K562 (cell line): ENCODE measurements at regions not wholly inside any gene's neighbourhood (a gene's known extent, or its start where the extent isn't known, plus 50 kb on each side); places are given as distances from the start of the nearest gene placed in this dataset.

Experiments
- ATAC-seq: fragments of 200-7000 bp; cut with Tn5 transposase; 3 replicates; pipeline ENCODE4 v1.9.1; 2020; ENCODE audit warnings: moderate library complexity
- BruUV-seq: library from RNA; stranded (reverse); fragments of 400-500 nt; replicated peaks from 2 replicates; lab custom pipeline; 2021; lab: Mats Ljungman, UMichigan
- CTCF ChIA-PET: fragments of 300-600 bp; formaldehyde crosslinking; extraction: SDS; loops from one replicate; lab custom pipeline; 2021; ENCODE audit warnings: low intra/inter-chr PET ratio; lab: Yijun Ruan, JAX
- POLR2A ChIA-PET: fragments of 300-600, 350-650 bp; sonication (Branson Sonifier 250); formaldehyde crosslinking; extraction: SDS; loops from one replicate; lab custom pipeline; 2021; ENCODE audit warnings: antibody characterized with exemption, inconsistent platforms; lab: Yijun Ruan, JAX
- DNase-seq, 4 experiments: peaks; one replicate each; pipeline versions ENCODE4 v3.0.0 to v3.0.0-alpha.2; 2011 to 2018; ENCODE audit warnings: low spot score in 3 of 4, mixed read lengths in 3 of 4; ENCODE audit errors: extremely low read depth in 1 of 4
- FAIRE-seq: peaks from 2 replicates; lab custom pipeline; 2011; peaks lifted over from hg19 to GRCh38; lab: Jason Lieb, UNC
- H2AFZ ChIP-seq: 2 replicates; pipeline ENCODE4 v1.6.0; 2011; ENCODE audit warnings: low read depth, low read length, control low read depth, inconsistent platforms
- H3K27ac ChIP-seq: fragments of 200-600 bp; 3 replicates; pipeline ENCODE4 v1.8.0; 2011; ENCODE audit warnings: low read depth, mild to moderate bottlenecking, control low read depth, inconsistent platforms, low read length, moderate library complexity, mixed read lengths; ENCODE audit errors: extremely low read depth
- H3K27me3 ChIP-seq, 2 experiments: fragments of 300-600 bp in 1 of 2; 2 replicates in 1 of 2; 3 replicates in 1 of 2; pipeline versions ENCODE4 v1.6.0 to v1.8.0; 2011; ENCODE audit warnings: inconsistent platforms in 2 of 2, low read length in 2 of 2, mild to moderate bottlenecking in 1 of 2, mixed read lengths in 1 of 2, moderate library complexity in 1 of 2; ENCODE audit not compliant: control insufficient read depth in 2 of 2, insufficient read depth in 2 of 2
- H3K36me3 ChIP-seq: fragments of 300-600 bp; 3 replicates; pipeline ENCODE4 v1.8.0; 2011; ENCODE audit warnings: mild to moderate bottlenecking, low read length, inconsistent platforms; ENCODE audit not compliant: control insufficient read depth, insufficient read depth
- H3K4me1 ChIP-seq, 2 experiments: fragments of 200-600 bp in 1 of 2; replicated peaks in 1 of 2; 2 replicates in 1 of 2; 3 replicates in 1 of 2; pipeline versions ENCODE4 v1.5.1 to v1.8.0; 2011; ENCODE audit warnings: inconsistent platforms in 2 of 2, low read length in 2 of 2, mild to moderate bottlenecking in 1 of 2, mixed read lengths in 1 of 2, moderate library complexity in 1 of 2; ENCODE audit not compliant: control insufficient read depth in 2 of 2, insufficient read depth in 2 of 2
- H3K4me2 ChIP-seq: 2 replicates; pipeline ENCODE4 v1.6.1; 2011; ENCODE audit warnings: low read length, control low read depth, inconsistent platforms, mixed read lengths; ENCODE audit not compliant: insufficient read depth
- H3K4me3 ChIP-seq: fragments of 200-600 bp; sonication (generic), shearing (Covaris generic); 2 replicates; pipeline ENCODE4 v1.5.1; 2016; ENCODE audit warnings: control low read depth, inconsistent platforms
- H3K79me2 ChIP-seq: fragments of 200-600 bp; 3 replicates; pipeline ENCODE4 v1.8.0; 2011; ENCODE audit warnings: low read length, inconsistent platforms; ENCODE audit not compliant: control insufficient read depth, insufficient read depth
- H3K9ac ChIP-seq, 2 experiments: 2 replicates each; pipeline versions ENCODE4 v1.6.0 to v1.6.1; 2011; ENCODE audit warnings: low read depth in 2 of 2, low read length in 2 of 2, control low read depth in 1 of 2, inconsistent platforms in 1 of 2, mild to moderate bottlenecking in 1 of 2, mixed read lengths in 1 of 2; ENCODE audit not compliant: insufficient read depth in 1 of 2
- H3K9me1 ChIP-seq: one replicate; pipeline ENCODE4 v1.6.0; 2011; ENCODE audit warnings: inconsistent platforms, mild to moderate bottlenecking, low read length, moderate library complexity; ENCODE audit not compliant: control insufficient read depth, insufficient read depth
- H3K9me3 ChIP-seq: replicated peaks from 2 replicates; pipeline ENCODE4 v1.5.1; 2011; ENCODE audit warnings: low read depth, low read length, inconsistent platforms; ENCODE audit not compliant: control insufficient read depth, insufficient read depth
- H4K20me1 ChIP-seq: replicated peaks from 2 replicates; pipeline ENCODE4 v1.6.1; 2011; ENCODE audit warnings: low read length, inconsistent platforms, mixed read lengths; ENCODE audit not compliant: control insufficient read depth, insufficient read depth
- ADNP ChIP-seq: fragments of 200-800 bp; sonication (Bioruptor generic); IDR thresholded peaks from 2 replicates; pipeline ENCODE4 v1.6.1; 2016; ENCODE audit warnings: missing genetic modification characterization, missing compliant biosample characterization
- ASH1L ChIP-seq: fragments of 450-650 bp; IDR thresholded peaks from 2 replicates; pipeline ENCODE4 v1.6.1; 2018; ENCODE audit warnings: borderline replicate concordance, mild to moderate bottlenecking, low read depth; ENCODE audit not compliant: partially characterized antibody
- CREB1 ChIP-seq, 2 experiments: sonication (generic) in 1 of 2; formaldehyde crosslinking in 1 of 2; IDR thresholded peaks; 2 replicates each; pipeline versions ENCODE4 v1.6.1 to v1.8.0; 2012 to 2022; ENCODE audit warnings: inconsistent platforms in 1 of 2, mild to moderate bottlenecking in 1 of 2, missing genetic modification reagents in 1 of 2, moderate library complexity in 1 of 2
- FOS ChIP-seq: IDR thresholded peaks from 3 replicates; pipeline ENCODE4 v1.6.1; 2011; ENCODE audit not compliant: insufficient read length; ENCODE audit errors: extremely low read depth
- FOXA3 ChIP-seq, 2 experiments: fragments of 450-650 bp in 1 of 2; sonication (generic) in 1 of 2; formaldehyde crosslinking; IDR thresholded peaks in 1 of 2; conservative IDR thresholded peaks in 1 of 2; 2 replicates each; pipeline versions ENCODE4 v1.4.0 to v1.8.0; 2020 to 2022; ENCODE audit warnings: mild to moderate bottlenecking in 2 of 2, missing genetic modification reagents in 1 of 2
- GABPA ChIP-seq: fragments of 200-800 bp; sonication (Bioruptor generic); conservative IDR thresholded peaks from 2 replicates; pipeline ENCODE4 v1.6.1; 2016; ENCODE audit warnings: low read depth, missing genetic modification characterization, missing compliant biosample characterization
- KDM5B ChIP-seq: fragments of 200-600 bp; sonication (generic); IDR thresholded peaks from 2 replicates; pipeline ENCODE4 v1.6.1; 2012; ENCODE audit warnings: low read depth, mild to moderate bottlenecking, moderate library complexity, low read length, control low read depth, inconsistent platforms; ENCODE audit not compliant: insufficient replicate concordance
- LEF1 ChIP-seq: fragments of 450-650 bp; IDR thresholded peaks from 2 replicates; pipeline ENCODE4 v1.6.1; 2016; ENCODE audit warnings: mild to moderate bottlenecking
- MXI1 ChIP-seq: IDR thresholded peaks from 2 replicates; pipeline ENCODE4 v1.6.1; 2011; ENCODE audit warnings: low read depth, mild to moderate bottlenecking, improper control_type of control experiment, low read length
- MYBL2 ChIP-seq, 2 experiments: fragments of 450-650 bp in 1 of 2; sonication (generic) in 1 of 2; formaldehyde crosslinking in 1 of 2; IDR thresholded peaks; 2 replicates each; pipeline versions ENCODE4 v1.6.1 to v1.8.1; 2017 to 2022; ENCODE audit warnings: borderline replicate concordance in 1 of 2, inconsistent platforms in 1 of 2, low read depth in 1 of 2, mild to moderate bottlenecking in 1 of 2, missing genetic modification reagents in 1 of 2, moderate library complexity in 1 of 2
- PML ChIP-seq: IDR thresholded peaks from 2 replicates; pipeline ENCODE4 v1.6.1; 2012; ENCODE audit warnings: low read length, inconsistent platforms
- RBM39 ChIP-seq: fragments of 200-400 bp; formaldehyde crosslinking; optimal IDR thresholded peaks from 2 replicates; pipeline ENCODE3; 2018; ENCODE audit warnings: low read depth, low read length
- SMARCB1 ChIP-seq: IDR thresholded peaks from 2 replicates; pipeline ENCODE4 v1.6.1; 2011; ENCODE audit warnings: improper control_type of control experiment, low read depth; ENCODE audit not compliant: insufficient read length
- SNRNP70 ChIP-seq: fragments of 200-400 bp; formaldehyde crosslinking; optimal IDR thresholded peaks from 2 replicates; pipeline ENCODE3; 2017; ENCODE audit warnings: low read depth, low read length
- SPI1 ChIP-seq: IDR thresholded peaks from 2 replicates; pipeline ENCODE4 v1.6.1; 2011; ENCODE audit warnings: low read depth, low read length, control low read depth, borderline replicate concordance
- SRF ChIP-seq, 2 experiments: fragments of 250-450, 450-650 bp in 1 of 2; sonication (Bioruptor Pico) in 1 of 2; sonication (generic) in 1 of 2; formaldehyde crosslinking; IDR thresholded peaks; 2 replicates each; pipeline versions ENCODE4 v1.5.0 to v1.5.1; 2020 to 2022; ENCODE audit warnings: mild to moderate bottlenecking in 1 of 2, missing genetic modification reagents in 1 of 2
- TFE3 ChIP-seq: fragments of 450-650 bp; formaldehyde crosslinking; IDR thresholded peaks from 2 replicates; pipeline ENCODE4 v1.4.0; 2020; ENCODE audit warnings: mild to moderate bottlenecking, mixed read lengths
- ZNF12 ChIP-seq: sonication (generic); formaldehyde crosslinking; IDR thresholded peaks from 2 replicates; pipeline ENCODE4 v1.4.0; 2020; ENCODE audit warnings: mild to moderate bottlenecking, missing genetic modification reagents
- WGBS: fragments of 100-300 bp; shearing (Covaris generic); methylation state at CpG from one replicate; pipeline ENCODE4 v1.1.6; 2016; ENCODE audit warnings: low coverage, mixed read lengths; ENCODE audit not compliant: insufficient coverage; ENCODE audit errors: missing lambda C conversion rate; 5-methylcytosine and 5-hydroxymethylcytosine counted together
- in situ Hi-C: fragments of 300-500 bp; cut with MboI; formaldehyde crosslinking; loops from 4 replicates; pipeline ENCODE4 v1.15.0; 2018; ENCODE audit warnings: inconsistent platforms, mixed read lengths
- intact Hi-C: fragments of 100-400 bp; cut with micrococcal nuclease; formaldehyde crosslinking; loops from 2 replicates; pipeline ENCODE4 v1.14.2; 2022
- TF ChIP-seq, protein P1 (sequence below): sonication (generic); formaldehyde crosslinking; IDR thresholded peaks from 2 replicates; pipeline ENCODE4 v1.8.0; 2023; ENCODE audit warnings: mild to moderate bottlenecking, missing genetic modification reagents

GRCh38 chr4:110310795-110311194, 112.4 kb upstream of the ELOVL6 start:
- Histone ChIP-seq H3K79me2 (no peaks in the 10 kb centered on the region), H3K4me2 (no peak overlapping the region), H3K27ac (no peak overlapping the region), H3K4me3 (no peak overlapping the region), H3K27me3 (no peaks in the 10 kb centered on the region; a peak in 1 of 5 replicates), H3K9me3 (no peaks in the 10 kb centered on the region), H2AFZ (no peak overlapping the region), H3K4me1 (no peaks in the 10 kb centered on the region), H3K9ac (no peak overlapping the region), H3K36me3 (no peaks in the 10 kb centered on the region), H3K9me1 (no peaks in the 10 kb centered on the region), H4K20me1 (no peaks in the 10 kb centered on the region)
- intact Hi-C loops (no loop called here), in situ Hi-C loops (loop anchor here (10.0 to 25.0 kb wide), 2 partner anchors 194 to 1727 kb away; no protein-coding TSS in a partner anchor)
- POLR2A ChIA-PET: interaction anchor here (0.7 kb wide), 1 partner anchor 1869 kb away, joined by 4 read pairs; no protein-coding TSS in a partner anchor
- no TSS peak for BruUV-seq
- WGBS: 0% methylated on average over 1 of the region's 1 CpG
- no peak for DNase-seq
- CTCF ChIA-PET: no interaction called here
- FAIRE-seq: no peak
- peak; percentile 80 for ATAC-seq
- TF ChIP-seq ASH1L (no peak), LEF1 (no peak), ADNP (tag) (no peak), CREB1 (IDR thresholded peaks at IDR 0.05) (no peak), CREB1 (CRISPR knock-in tag; IDR thresholded peaks at IDR 0.05) (no peak), MXI1 (no peak), GABPA (no peak), FOS (no peak), SMARCB1 (no peak), SPI1 (peak; percentile 95), FOXA3 (CRISPR knock-in tag; conservative IDR thresholded peaks at IDR 0.05 in 1 of 2, IDR thresholded peaks at IDR 0.05 in 1 of 2) (no peak), KDM5B (no peak), ZNF12 (CRISPR knock-in tag) (no peak), RBM39 (no peak), SNRNP70 (no peak), MYBL2 (IDR thresholded peaks at IDR 0.05; ENCODE audit: low read depth) (peak; percentile 85), MYBL2 (CRISPR knock-in tag; IDR thresholded peaks at IDR 0.05; ENCODE audit: borderline replicate concordance) (no peak), PML (no peak), TFE3 (CRISPR knock-in tag) (no peak), SRF (CRISPR knock-in tag; IDR thresholded peaks at IDR 0.05) (0 out of 4 replicates have a peak, but pooled peaks of 1 of the 2 experiments have one; percentile 34)
- TF ChIP-seq, protein P1, sequence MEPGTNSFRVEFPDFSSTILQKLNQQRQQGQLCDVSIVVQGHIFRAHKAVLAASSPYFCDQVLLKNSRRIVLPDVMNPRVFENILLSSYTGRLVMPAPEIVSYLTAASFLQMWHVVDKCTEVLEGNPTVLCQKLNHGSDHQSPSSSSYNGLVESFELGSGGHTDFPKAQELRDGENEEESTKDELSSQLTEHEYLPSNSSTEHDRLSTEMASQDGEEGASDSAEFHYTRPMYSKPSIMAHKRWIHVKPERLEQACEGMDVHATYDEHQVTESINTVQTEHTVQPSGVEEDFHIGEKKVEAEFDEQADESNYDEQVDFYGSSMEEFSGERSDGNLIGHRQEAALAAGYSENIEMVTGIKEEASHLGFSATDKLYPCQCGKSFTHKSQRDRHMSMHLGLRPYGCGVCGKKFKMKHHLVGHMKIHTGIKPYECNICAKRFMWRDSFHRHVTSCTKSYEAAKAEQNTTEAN (CRISPR knock-in tag): no peak
